Thoracic aorta (tissue), 2 donors: ENCODE measurements at regions not wholly inside any gene's neighbourhood (a gene's known extent, or its start where the extent isn't known, plus 50 kb on each side); places are given as distances from the start of the nearest gene placed in this dataset.

Experiments used
- ATAC-seq: fragments of 150-250 bp; one replicate; pipeline ENCODE4 v1.8.0; 2017; ENCODE audit warnings: low read depth; ENCODE audit not compliant: insufficient number of reproducible peaks, low FRiP score
- DNase-seq: peaks from one replicate; pipeline ENCODE4 v3.0.0-alpha.2; 2020; ENCODE audit warnings: low spot score
- H3K27ac ChIP-seq, 2 donors: fragments of 200-600 bp; sonication (generic); 1 replicate in 1 of 2; 2 replicates in 1 of 2; pipeline ENCODE4 v1.5.1; 2016; ENCODE audit warnings: mild to moderate bottlenecking in 2 of 2, moderate library complexity in 2 of 2
- H3K27me3 ChIP-seq: fragments of 200-600 bp; sonication (generic); replicated peaks from 2 replicates; pipeline ENCODE4 v1.6.0; 2016; ENCODE audit warnings: mild to moderate bottlenecking; ENCODE audit not compliant: insufficient read depth
- H3K36me3 ChIP-seq: fragments of 200-600 bp; sonication (generic); one replicate; pipeline ENCODE4 v1.5.1; 2016
- H3K4me1 ChIP-seq, 2 donors: fragments of 200-600 bp; sonication (generic); 1 replicate in 1 of 2; 2 replicates in 1 of 2; pipeline versions ENCODE4 v1.5.1 to v1.6.0; 2016; ENCODE audit warnings: low read depth in 2 of 2, mild to moderate bottlenecking in 1 of 2; ENCODE audit not compliant: control insufficient read depth in 1 of 2
- H3K4me3 ChIP-seq: fragments of 200-600 bp; sonication (generic); 2 replicates; pipeline ENCODE4 v1.5.1; 2016; ENCODE audit warnings: mild to moderate bottlenecking
- H3K9me3 ChIP-seq: fragments of 200-600 bp; sonication (generic); 2 replicates; pipeline ENCODE4 v1.5.1; 2016
- TF ChIP-seq, protein P1 (sequence below): fragments of 200-600 bp; sonication (generic); IDR thresholded peaks from one replicate; pipeline ENCODE4 v1.5.1; 2019; ENCODE audit warnings: antibody characterized with exemption

- Histone ChIP-seq H3K9me3 (no peaks in the 10 kb centered on the region), H3K27me3 (no peaks in the 10 kb centered on the region), H3K36me3 (no peaks in the 10 kb centered on the region), H3K4me1 (no peaks in the 10 kb centered on the region), H3K4me3 (no peak overlapping the region), H3K27ac (no peak overlapping the region)
- DNase-seq (no peak), ATAC-seq (no peak)
- TF ChIP-seq, protein P1, sequence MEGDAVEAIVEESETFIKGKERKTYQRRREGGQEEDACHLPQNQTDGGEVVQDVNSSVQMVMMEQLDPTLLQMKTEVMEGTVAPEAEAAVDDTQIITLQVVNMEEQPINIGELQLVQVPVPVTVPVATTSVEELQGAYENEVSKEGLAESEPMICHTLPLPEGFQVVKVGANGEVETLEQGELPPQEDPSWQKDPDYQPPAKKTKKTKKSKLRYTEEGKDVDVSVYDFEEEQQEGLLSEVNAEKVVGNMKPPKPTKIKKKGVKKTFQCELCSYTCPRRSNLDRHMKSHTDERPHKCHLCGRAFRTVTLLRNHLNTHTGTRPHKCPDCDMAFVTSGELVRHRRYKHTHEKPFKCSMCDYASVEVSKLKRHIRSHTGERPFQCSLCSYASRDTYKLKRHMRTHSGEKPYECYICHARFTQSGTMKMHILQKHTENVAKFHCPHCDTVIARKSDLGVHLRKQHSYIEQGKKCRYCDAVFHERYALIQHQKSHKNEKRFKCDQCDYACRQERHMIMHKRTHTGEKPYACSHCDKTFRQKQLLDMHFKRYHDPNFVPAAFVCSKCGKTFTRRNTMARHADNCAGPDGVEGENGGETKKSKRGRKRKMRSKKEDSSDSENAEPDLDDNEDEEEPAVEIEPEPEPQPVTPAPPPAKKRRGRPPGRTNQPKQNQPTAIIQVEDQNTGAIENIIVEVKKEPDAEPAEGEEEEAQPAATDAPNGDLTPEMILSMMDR = no peak
Measured at GRCh38 chrX:104427693-104428092, 138.3 kb upstream of the IL1RAPL2 start.

DNA sequence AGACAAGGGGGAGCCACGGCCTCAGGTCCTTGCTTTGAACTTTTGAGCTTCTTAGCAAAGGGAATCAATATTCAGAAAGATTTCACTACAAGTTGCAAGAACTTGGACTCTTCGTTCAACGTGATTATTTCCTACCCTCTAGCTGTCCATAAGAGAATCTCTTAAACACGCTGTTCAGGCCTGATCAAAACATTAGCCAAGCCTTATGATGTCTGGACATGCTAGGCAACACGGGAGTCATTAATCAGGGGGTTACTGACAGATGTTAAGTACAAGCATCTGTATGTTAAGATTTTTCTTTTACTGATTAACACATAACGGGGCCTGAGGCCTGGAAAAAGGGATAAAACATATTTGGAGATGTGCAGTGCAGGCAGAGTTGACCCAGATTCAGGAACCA lies 138.9 kb upstream of the IL1RAPL2 start:
- no peak overlapping the region for H3K27ac ChIP-seq
- H3K9me3 ChIP-seq = no peaks in the 10 kb centered on the region
- TF ChIP-seq, protein P1 = no peak
- no peaks in the 10 kb centered on the region for H3K27me3 ChIP-seq
- ATAC-seq (no peak), DNase-seq (no peak)
- no peaks in the 10 kb centered on the region for H3K36me3 ChIP-seq
- no peak overlapping the region for H3K4me3 ChIP-seq
- H3K4me1 ChIP-seq = no peaks in the 10 kb centered on the region

DNA sequence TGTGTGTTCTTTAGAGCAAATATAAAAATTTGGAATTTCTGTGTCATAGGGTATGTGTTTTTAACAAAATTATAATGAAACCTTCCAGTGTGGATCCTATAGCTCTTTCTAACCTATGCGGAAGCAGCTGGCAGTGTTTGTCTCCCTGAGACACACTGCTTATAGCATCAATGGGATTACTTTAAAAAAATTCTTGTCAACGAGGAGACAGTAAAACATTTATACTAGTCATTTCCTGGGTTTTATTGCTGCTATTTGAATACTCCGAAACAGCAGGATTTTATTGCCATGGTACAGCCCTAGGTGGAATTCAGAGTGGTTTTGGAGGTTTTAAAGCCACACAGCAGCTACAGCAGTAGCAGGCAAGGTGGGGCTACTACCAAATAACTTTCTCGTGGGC lies 145.1 kb upstream of the IL1RAPL2 start:
- TF ChIP-seq, protein P1 = no peak
- H3K36me3 ChIP-seq = no peaks in the 10 kb centered on the region
- ATAC-seq (no peak), DNase-seq (no peak)
- H3K9me3 ChIP-seq = no peaks in the 10 kb centered on the region
- no peak overlapping the region for H3K4me3 ChIP-seq
- H3K4me1 ChIP-seq = no peaks in the 10 kb centered on the region
- no peaks in the 10 kb centered on the region for H3K27me3 ChIP-seq
- no peak overlapping the region for H3K27ac ChIP-seq

DNA sequence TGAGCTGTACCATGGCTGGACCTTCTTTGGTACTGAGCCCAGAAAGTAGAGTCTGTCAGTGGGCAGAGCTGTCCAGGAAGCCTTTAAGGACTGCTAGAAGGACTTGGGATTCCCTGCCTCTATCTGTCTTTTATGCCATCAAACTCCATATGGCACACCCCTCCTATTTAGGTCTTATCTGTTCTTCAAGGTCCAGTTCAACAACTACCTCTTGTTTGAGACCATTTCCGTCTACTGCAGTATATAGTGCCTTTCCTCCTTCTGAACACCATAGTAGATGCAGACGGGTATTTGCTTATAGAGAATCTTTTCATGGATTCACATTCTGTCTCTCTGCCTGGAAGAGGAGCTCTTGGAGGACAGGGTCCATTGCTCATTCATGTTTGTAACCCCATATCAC lies 146.1 kb upstream of the IL1RAPL2 start:
- TF ChIP-seq, protein P1 = no peak
- Histone ChIP-seq H3K36me3 (no peaks in the 10 kb centered on the region), H3K27ac (no peak overlapping the region), H3K4me3 (no peak overlapping the region), H3K27me3 (no peaks in the 10 kb centered on the region), H3K9me3 (no peaks in the 10 kb centered on the region), H3K4me1 (no peaks in the 10 kb centered on the region)
- ATAC-seq = no peak
- DNase-seq = no peak

GRCh38 chrX:104419211-104419610 lies 146.8 kb upstream of the IL1RAPL2 start:
- no peak for ATAC-seq

More at GRCh38 chrX:104419211-104419610, 146.8 kb upstream of the IL1RAPL2 start:
- no peak overlapping the region for H3K27ac ChIP-seq
- no peaks in the 10 kb centered on the region for H3K9me3 ChIP-seq
- DNase-seq = no peak
- no peak overlapping the region for H3K4me3 ChIP-seq
- TF ChIP-seq, protein P1 = no peak
- no peaks in the 10 kb centered on the region for H3K27me3 ChIP-seq
- no peaks in the 10 kb centered on the region for H3K36me3 ChIP-seq
- H3K4me1 ChIP-seq = no peaks in the 10 kb centered on the region
